ENCODE measurements at regions not wholly inside any gene's neighbourhood (a gene's known extent, or its start where the extent isn't known, plus 50 kb on each side); places are given as distances from the start of the nearest gene placed in this dataset.

DNA sequence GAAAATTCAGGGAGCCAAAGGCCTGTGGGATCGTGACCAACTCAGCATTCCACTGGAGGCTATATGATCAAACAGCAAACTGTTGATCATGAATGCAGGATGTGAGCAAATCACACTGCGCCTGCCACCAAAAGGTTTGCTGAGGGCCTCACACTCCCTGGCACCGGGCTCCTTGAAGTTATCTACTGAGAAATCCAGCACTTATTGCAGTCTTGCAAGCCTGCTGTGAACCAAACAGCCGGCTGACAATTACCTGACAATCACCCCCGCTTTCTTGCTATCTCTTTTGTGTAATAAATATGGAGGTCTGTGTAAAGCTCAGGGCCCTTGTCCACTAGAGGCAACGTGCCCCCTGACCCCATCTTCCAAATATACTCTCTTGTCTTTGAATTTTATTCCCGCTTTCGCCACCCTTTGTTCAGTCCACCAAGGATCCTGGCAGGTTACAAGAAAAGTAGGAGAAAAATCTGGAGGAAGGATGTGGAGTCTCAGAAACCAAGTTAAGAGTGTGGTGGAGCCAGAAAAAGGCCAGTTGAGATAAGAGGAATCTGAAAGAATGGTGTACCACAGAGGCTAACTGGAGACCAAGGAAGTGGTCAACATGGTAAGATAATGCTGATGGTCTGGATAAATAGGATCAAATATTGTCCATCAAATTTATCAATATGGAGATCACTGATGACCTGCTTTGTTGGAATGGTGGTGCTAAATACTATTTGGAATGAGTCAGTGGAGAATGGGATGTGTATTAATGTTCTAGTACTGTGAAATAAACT is 229.2 kb downstream of the ALX1 start:
- no peak for DNase-seq

DNA sequence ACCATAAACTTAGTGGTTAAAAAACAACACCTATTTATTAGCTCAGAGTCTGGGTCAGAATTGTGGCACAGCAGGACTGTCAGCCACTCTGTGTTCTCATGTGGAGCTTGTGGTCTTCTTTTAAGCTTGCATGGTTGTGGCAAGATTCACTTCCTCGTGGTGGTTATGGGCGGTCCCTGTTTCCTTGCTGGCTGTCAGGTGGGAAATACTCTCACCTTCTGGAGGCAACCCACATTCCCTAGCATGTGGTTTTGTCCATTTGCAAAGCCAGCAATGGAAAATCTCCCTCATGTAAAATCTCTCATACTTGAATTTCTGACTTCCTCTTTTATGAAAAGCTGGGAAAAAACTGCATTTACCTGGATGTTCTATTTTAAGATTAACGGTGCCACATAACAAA is 229.8 kb downstream of the ALX1 start:
- DNase-seq: no peak

- no peak for DNase-seq
Measured at GRCh38 chr12:85516039-85516438, 236.0 kb downstream of the ALX1 start.

- DNase-seq: no peak
Measured at GRCh38 chr12:85516667-85517325, 236.8 kb downstream of the ALX1 start.

- no peak for DNase-seq
Measured at GRCh38 chr12:85519163-85519562, 239.1 kb downstream of the ALX1 start.

DNA sequence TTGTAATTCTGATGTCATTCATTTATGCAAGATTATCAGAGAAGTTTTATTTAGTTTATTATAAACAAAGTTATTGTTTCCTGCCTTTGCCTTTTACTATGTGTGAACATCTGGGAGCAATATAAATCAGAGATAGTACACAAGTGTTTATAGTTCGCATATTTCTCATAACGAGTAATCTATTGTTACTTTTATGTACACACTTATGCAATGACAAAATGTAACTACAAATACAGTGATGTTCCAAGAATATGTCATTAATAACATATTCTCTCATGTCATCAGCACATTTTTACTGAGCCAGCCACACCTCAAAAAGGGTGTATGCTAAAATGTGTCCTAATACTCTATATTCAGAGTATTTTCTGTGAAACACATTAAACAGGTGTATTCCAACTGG is 243.2 kb downstream of the ALX1 start:
- DNase-seq: no peak

DNA sequence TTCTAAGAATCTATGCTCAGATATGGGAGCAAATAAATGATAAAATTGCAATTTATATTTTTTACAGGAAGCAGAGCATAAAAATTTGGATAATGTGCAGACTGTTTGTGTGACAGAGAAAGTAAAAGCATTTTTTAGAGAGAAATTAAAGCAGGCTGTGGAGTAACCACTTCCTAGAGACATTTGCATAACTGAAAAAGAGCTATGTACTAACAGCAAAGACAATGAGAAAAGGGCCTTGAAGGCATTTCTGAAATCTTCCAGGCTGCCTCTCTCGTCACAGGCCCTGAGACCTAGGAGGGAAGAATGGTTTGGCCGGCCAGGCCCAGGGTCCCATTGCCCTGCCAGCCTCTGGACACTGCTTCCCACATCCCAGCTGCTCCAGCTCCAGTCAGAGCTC is 247.2 kb downstream of the ALX1 start:
- DNase-seq: no peak

- DNase-seq: no peak
Measured at GRCh38 chr12:85529896-85530295, 249.9 kb downstream of the ALX1 start.

GRCh38 chr12:85530456-85530855 is 250.4 kb downstream of the ALX1 start:
- no peak for DNase-seq

DNA sequence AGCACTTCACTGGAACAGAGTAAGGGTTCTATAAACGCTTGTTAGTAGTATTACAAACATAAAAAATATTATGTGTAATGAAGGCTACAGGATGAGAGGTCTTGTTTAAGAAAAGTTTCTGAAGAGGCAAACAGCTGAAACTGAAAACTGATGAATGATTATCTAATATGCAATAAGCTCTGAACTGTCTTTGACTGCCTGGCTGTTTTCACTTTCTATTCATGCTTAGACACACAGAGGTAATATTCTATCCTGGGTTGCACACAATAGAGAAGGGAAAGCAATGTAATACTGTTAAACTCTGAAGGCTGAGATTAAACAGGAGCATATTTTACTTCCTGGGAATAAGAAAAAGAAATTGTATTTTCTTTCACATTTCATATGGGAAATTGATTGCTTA is 251.3 kb downstream of the ALX1 start:
- DNase-seq: no peak

DNA sequence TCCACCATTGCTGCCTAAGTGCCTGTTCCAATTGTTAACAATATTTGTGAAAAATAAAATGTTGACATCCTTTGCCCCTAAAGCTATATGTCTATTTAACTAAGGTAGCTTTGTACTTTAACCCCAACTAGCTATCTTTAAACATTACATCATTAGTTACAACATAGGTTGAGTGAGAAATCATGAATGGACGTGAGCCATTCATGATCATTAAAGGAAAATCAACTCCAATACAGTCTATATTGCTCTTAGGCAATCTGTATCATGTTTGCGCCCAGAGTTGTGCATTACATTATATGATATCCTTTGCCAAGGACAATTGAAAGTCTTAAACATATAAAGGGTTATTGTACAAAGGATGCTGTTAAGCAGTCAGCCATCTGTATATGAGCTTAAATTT is 269.6 kb downstream of the ALX1 start:
- DNase-seq: no peak

GRCh38 chr12:85550924-85551323 is 270.9 kb downstream of the ALX1 start:
- no peak for DNase-seq

DNA sequence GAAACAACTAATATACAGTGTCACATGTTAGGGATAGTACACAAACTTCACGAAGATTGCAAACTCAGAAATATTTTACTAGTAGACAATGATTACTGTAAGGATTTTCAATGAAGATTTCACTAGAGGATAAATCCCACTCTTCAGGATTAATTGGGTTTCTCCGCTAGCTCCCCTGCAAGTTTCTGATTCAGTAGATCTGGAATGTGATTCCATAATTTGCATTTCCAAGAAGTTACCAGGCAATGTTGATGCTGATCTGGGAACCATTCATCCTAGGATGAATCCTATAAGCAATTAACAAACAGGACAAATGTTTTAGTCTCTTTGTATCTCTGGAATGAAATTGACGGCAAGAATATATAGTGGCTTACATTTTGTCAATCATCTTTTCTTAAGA is 272.4 kb downstream of the ALX1 start:
- no peak for DNase-seq

DNA sequence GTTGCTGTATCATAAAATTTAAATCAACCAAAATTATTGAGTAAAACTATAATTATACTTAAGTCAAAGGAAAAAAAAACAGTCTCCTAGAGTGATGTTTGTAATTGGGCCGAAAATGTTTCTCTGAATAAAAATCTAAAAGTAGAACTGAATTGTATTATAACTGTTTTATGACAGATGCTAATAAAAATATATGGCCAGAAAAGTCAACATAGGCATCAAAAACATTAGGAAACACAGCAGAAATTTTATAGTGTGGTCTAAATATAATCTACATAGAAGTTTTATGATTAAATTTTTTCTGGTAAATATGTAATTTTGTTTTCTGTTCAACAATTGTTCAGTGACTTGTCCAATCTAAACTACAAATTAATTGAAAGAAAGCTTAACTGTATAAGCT is 277.8 kb downstream of the ALX1 start:
- DNase-seq: no peak

DNA sequence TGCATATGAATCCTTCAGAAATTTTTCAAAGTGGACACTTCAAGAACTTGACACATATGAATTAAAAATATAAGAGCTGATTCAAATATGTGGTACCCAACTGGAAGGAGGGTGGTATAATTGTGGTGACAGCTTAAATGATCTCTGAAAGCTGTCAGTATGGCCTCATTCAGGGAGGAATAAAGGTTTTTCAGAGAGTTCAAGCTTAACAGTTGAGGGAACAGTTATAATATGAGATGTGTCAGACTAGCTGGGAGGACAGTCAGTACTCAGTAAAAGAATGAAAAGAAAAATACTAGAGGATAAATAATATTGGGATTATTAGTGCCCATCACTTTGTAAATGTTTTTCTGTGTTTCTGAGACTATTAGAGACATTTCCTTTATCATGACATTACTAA is 277.5 kb downstream of the RASSF9 start:
- no peak for DNase-seq

DNA sequence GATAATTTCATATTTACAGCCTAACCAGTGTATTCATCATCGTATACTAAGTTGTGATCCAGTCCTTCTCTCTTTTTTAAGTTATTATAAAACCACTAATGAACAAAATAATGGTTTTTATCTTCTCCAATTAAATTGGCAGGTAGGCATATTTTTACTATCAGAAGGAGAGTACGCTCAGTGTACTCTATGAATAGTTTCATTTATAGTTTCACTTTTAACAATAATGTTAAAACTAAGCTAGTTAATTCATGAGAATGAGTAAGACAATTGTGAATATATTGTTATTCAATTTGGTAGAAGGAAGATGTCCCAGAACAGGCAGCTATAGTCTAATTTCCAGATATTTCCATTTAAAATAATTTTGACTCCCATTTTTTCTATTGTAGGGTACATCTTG is 277.1 kb downstream of the RASSF9 start:
- DNase-seq: no peak

DNA sequence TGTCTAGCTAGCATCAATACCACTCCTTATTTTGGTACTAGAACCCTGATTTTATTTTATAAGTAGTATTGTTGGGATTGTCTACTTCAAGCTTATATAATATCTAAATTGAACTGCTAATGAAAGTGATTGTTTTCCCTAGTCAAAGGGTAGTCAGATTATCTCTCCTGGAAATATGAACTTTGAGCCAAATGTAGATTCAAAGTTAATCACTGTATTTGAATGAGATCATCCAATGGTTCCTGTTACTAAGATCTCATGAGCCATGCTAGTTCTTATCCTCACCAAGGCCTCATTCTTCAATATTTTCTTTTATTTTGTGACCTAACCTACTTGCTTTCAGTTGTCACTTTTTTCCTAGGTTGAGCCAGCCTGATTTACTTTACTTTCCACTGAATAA is 276.7 kb downstream of the RASSF9 start:
- no peak for DNase-seq

DNA sequence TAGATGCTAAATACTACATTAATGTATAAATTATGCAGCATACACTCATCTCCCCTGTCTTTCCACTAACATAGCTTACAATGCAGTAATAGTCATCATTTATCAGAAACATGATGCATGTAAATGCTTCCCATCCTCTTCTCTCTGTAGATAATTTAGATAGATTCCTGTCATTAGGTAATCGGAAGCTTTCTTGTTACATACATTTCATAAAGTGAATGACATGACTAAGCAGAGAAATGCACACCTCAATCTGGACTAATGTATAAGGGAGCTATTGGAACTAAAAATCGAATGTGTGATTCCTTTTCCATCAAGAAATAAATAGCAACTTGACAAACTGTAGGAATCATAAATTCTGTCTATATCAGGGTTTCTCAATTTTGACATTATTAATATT is 273.4 kb downstream of the RASSF9 start:
- no peak for DNase-seq

DNA sequence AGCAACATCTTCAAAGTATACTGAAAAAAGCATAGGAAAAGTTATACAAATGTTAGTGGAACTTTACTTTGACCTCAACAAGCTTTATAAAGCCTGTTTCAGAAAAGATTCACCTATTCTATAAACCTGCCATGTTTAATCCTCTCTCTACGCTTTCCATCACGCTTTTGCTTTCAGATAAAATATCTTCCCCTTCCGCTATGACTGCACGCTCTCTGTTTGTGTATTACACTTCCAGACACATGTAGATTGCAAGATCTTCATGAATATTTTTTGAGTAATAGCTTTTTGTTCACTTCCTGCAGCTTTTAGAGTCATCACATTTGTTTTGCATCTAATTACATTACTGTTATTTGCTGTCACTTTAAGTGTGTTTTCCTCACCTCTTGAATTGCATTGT is 271.4 kb downstream of the RASSF9 start:
- DNase-seq: no peak

DNA sequence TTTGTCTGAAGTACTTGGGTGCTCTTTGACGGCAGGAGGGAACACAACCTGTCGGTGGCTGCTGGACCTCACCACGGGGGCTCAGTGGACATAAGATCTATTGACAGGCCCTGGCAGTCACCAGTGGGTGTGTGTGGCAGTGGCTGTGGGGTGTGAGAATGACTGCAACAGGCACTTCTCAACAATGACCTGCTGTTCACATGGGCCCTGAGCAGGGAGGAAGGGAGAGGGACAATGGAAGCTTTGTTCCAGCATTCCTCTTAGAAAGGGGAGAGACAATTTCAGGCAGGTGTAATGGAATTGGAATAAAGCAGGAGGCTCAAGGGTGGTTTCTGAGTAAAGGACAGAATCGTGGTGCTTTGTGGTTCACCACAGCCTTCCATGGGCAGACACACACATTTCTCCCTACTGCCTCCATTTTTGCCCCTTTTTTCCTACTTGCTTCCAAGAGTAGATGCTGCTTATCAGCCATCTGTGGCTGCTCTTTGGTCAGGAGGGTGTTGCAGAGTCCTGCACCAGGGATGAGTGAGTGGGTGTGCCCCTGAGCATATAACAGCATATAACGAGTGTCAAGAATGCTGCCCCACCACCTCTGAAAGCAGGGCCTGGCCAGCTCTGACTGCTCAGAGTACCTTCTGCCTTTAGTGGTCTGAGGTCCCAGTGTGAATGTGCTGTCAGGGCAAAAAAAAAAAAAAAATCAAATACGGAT is 267.7 kb downstream of the RASSF9 start:
- peak in 2 of 14 donors; percentile 1 to 3 for DNase-seq

- DNase-seq: no peak
Measured at GRCh38 chr12:85569261-85569660, 266.9 kb downstream of the RASSF9 start.

DNA sequence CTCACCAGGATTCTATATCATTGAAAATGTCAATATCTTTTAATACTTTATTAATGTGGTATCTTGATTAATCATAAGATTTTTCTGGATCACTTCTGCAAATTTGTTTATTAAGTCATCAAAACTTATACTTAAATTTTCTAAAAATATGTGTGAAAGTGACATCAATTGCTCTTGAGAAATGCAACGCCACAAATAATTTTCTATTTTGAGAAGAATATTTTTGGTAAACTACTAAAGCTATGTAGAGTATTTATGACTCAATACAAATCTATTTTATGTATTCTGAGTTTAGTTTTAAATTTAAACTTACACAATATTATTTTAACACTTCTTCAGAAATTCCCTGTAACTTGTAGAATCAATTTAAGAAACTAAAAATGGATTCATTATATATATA is 263.3 kb downstream of the RASSF9 start:
- DNase-seq: no peak

DNA sequence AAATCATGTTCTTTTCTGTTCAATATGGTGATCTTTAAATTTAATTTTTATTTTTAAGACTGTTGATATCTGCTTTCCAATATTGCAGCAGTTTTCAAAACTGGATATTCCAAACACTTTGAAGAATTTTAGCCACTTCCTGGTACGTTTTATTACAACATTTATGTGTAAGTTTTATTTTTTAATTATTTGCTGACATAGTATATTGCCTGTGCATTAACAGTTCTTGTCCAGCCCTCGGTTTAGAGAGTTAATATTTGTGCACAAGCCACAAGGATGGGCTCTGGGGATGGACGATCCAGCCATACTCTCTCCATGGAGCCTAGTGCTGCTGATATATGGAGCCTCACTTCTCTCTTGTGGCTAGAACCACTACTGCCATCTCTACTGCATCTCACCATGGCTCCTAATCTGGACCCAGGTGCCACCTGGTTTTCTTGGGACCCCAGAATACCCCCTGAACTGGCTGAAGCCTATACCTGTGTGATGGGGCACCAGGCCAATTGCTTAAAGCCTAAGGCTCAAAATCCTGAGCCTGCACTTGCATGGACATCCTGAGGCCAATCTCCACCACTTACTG is 262.5 kb downstream of the RASSF9 start:
- DNase-seq: no peak
